ENCODE measurements at regions not wholly inside any gene's neighbourhood (a gene's known extent, or its start where the extent isn't known, plus 50 kb on each side); places are given as distances from the start of the nearest gene placed in this dataset.

- no peak for TF ChIP-seq NFIC (IDR thresholded peaks at IDR 0.05)
- no peak for TF ChIP-seq FOXM1 (IDR thresholded peaks at IDR 0.05; ENCODE audit: borderline replicate concordance, low read depth)
- no peak for TF ChIP-seq REST (IDR thresholded peaks at IDR 0.05; ENCODE audit: low read depth)
- no peak for TF ChIP-seq EP300 (IDR thresholded peaks at IDR 0.05; ENCODE audit: borderline replicate concordance)
- TF ChIP-seq RAD21 (IDR thresholded peaks at IDR 0.05; ENCODE audit: low read depth): no peak
- no peak for TF ChIP-seq CEBPB (IDR thresholded peaks at IDR 0.05)
- TF ChIP-seq YY1 (IDR thresholded peaks at IDR 0.05; ENCODE audit: low read depth): no peak
- no peak for TF ChIP-seq TCF12 (IDR thresholded peaks at IDR 0.05; ENCODE audit: low read depth)
- no peak for TF ChIP-seq MAX (IDR thresholded peaks at IDR 0.05)
- no peak for TF ChIP-seq EGR1 (IDR thresholded peaks at IDR 0.05)
- no peak for TF ChIP-seq TAF1 (IDR thresholded peaks at IDR 0.05; ENCODE audit: low read depth)
- no peak for TF ChIP-seq CREB1 (IDR thresholded peaks at IDR 0.05; ENCODE audit: low read depth)
Measured at GRCh38 chrX:26873736-26874135, 589.4 kb downstream of the PPP4R3C start.

Data from Ishikawa (cell line).